HepG2 (cell line): ENCODE measurements at regions not wholly inside any gene's neighbourhood (a gene's known extent, or its start where the extent isn't known, plus 50 kb on each side); places are given as distances from the start of the nearest gene placed in this dataset.
A peak's percentile ranks its signal among the peaks of the same experiment; 100 is the strongest.

ENCODE experiments used
- ADNP ChIP-seq: sonication (generic); formaldehyde crosslinking; IDR thresholded peaks from 2 replicates; pipeline ENCODE4 v1.4.0; 2020; ENCODE audit warnings: missing genetic modification reagents
- HINFP ChIP-seq: sonication (generic); formaldehyde crosslinking; IDR thresholded peaks from 2 replicates; pipeline ENCODE4 v1.4.0; 2020; ENCODE audit warnings: low read depth, mild to moderate bottlenecking, missing genetic modification reagents
- HNRNPUL1 ChIP-seq: fragments of 200-400 bp; formaldehyde crosslinking; IDR thresholded peaks from 2 replicates; pipeline ENCODE4 v1.6.1; 2017; ENCODE audit warnings: low read depth, mild to moderate bottlenecking, low read length, moderate library complexity
- ISX ChIP-seq: sonication (generic); formaldehyde crosslinking; conservative IDR thresholded peaks from 2 replicates; pipeline ENCODE4 v1.5.0; 2020; ENCODE audit warnings: missing genetic modification reagents
- KLF16 ChIP-seq, 2 experiments: sonication (generic) in 1 of 2; formaldehyde crosslinking in 1 of 2; IDR thresholded peaks; 2 replicates each; pipeline versions ENCODE4 v1.6.1 to v1.8.0; 2016 to 2023; ENCODE audit warnings: missing genetic modification reagents in 2 of 2, missing compliant biosample characterization in 1 of 2
- NFYB ChIP-seq: sonication (generic); formaldehyde crosslinking; IDR thresholded peaks from 2 replicates; pipeline ENCODE4 v1.4.0; 2020; ENCODE audit warnings: missing genetic modification reagents
- RFX5 ChIP-seq: IDR thresholded peaks from 2 replicates; pipeline ENCODE4 v1.6.1; 2011; ENCODE audit warnings: low read depth, low read length, improper control_type of control experiment
- TAF15 ChIP-seq: fragments of 200-400 bp; formaldehyde crosslinking; IDR thresholded peaks from one replicate; pipeline ENCODE4 v1.6.1; 2018; ENCODE audit warnings: mild to moderate bottlenecking, low read depth, low read length; ENCODE audit not compliant: poor library complexity, severe bottlenecking
- TBX3 ChIP-seq: fragments of 450-650 bp; IDR thresholded peaks from 2 replicates; pipeline ENCODE4 v1.6.1; 2017; ENCODE audit warnings: antibody characterized with exemption, mild to moderate bottlenecking, inconsistent platforms, borderline replicate concordance
- TGIF2 ChIP-seq: IDR thresholded peaks from 2 replicates; pipeline ENCODE4 v1.6.1; 2016; ENCODE audit warnings: control low read depth, missing compliant biosample characterization
- THYN1 ChIP-seq: sonication (generic); formaldehyde crosslinking; IDR thresholded peaks from 2 replicates; pipeline ENCODE4 v1.8.1; 2023; ENCODE audit warnings: low read depth, mild to moderate bottlenecking, moderate library complexity, missing genetic modification reagents, borderline replicate concordance
- YY1 ChIP-seq: IDR thresholded peaks from 2 replicates; pipeline ENCODE4 v1.6.1; 2011; ENCODE audit warnings: low read length, low read depth, moderate library complexity, mild to moderate bottlenecking; ENCODE audit not compliant: insufficient read depth, insufficient replicate concordance
- ZBTB10 ChIP-seq: sonication (generic); formaldehyde crosslinking; IDR thresholded peaks from 2 replicates; pipeline ENCODE4 v1.4.0; 2020; ENCODE audit warnings: missing genetic modification reagents, borderline replicate concordance
- ZNF234 ChIP-seq: sonication (generic); formaldehyde crosslinking; conservative IDR thresholded peaks from 2 replicates; pipeline ENCODE4 v1.5.1; 2020; ENCODE audit warnings: mild to moderate bottlenecking, missing genetic modification reagents
- ZNF235 ChIP-seq: sonication (generic); formaldehyde crosslinking; IDR thresholded peaks from 2 replicates; pipeline ENCODE4 v1.8.1; 2023; ENCODE audit warnings: mild to moderate bottlenecking, missing genetic modification reagents, borderline replicate concordance
- ZNF256 ChIP-seq: sonication (generic); formaldehyde crosslinking; conservative IDR thresholded peaks from 2 replicates; pipeline ENCODE4 v1.4.0; 2020; ENCODE audit warnings: missing genetic modification reagents
- ZNF777 ChIP-seq: sonication (generic); formaldehyde crosslinking; IDR thresholded peaks from 2 replicates; pipeline ENCODE4 v1.4.0; 2020; ENCODE audit warnings: missing genetic modification reagents
- TF ChIP-seq, protein P1 (sequence below): IDR thresholded peaks from 2 replicates; pipeline ENCODE4 v1.4.0; 2020; ENCODE audit warnings: mild to moderate bottlenecking, missing genetic modification reagents
- TF ChIP-seq, protein P2 (sequence below): sonication (generic); formaldehyde crosslinking; IDR thresholded peaks from 2 replicates; pipeline ENCODE4 v1.5.1; 2020; ENCODE audit warnings: mild to moderate bottlenecking, missing genetic modification reagents, moderate library complexity

DNA sequence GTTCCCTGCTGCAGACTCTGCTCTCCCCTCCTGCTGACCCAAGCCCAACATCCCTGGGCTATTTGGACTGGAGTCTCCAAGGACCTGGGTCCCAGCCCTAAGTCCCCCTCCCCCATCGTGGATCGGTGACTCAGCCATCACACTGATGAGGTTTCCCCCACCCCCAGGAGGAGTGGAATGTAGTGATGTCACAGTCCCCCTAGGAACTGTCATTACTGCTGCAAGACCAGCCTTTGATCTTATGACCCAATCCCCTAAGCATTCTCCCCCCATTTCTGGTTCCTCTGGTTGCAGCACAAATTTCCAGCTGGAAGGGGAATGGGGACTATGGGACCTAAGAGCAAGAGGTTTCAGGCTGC is 63.4 kb upstream of the CSPG4 start (continued):
- TF ChIP-seq ZBTB10 (CRISPR knock-in tag) = no peak
- TF ChIP-seq THYN1 = no peak
- TF ChIP-seq YY1 = no peak
- TF ChIP-seq HINFP (CRISPR knock-in tag) = no peak
- no peak for TF ChIP-seq NFYB (CRISPR knock-in tag)
- TF ChIP-seq KLF16 (CRISPR knock-in tag; IDR thresholded peaks at IDR 0.05) = no peak
- no peak for TF ChIP-seq ZNF234 (CRISPR knock-in tag)
- TF ChIP-seq TBX3 = 0 out of 2 replicates have a peak, but pooled peaks have one; percentile 15
- TF ChIP-seq HNRNPUL1 = no peak
- TF ChIP-seq ZNF235 (CRISPR knock-in tag) = no peak
- 0 out of 2 replicates have a peak, but pooled peaks have one; percentile 30 for TF ChIP-seq TGIF2 (CRISPR knock-in tag)
- TF ChIP-seq ZNF256 (CRISPR knock-in tag) = no peak
- TF ChIP-seq, protein P1, sequence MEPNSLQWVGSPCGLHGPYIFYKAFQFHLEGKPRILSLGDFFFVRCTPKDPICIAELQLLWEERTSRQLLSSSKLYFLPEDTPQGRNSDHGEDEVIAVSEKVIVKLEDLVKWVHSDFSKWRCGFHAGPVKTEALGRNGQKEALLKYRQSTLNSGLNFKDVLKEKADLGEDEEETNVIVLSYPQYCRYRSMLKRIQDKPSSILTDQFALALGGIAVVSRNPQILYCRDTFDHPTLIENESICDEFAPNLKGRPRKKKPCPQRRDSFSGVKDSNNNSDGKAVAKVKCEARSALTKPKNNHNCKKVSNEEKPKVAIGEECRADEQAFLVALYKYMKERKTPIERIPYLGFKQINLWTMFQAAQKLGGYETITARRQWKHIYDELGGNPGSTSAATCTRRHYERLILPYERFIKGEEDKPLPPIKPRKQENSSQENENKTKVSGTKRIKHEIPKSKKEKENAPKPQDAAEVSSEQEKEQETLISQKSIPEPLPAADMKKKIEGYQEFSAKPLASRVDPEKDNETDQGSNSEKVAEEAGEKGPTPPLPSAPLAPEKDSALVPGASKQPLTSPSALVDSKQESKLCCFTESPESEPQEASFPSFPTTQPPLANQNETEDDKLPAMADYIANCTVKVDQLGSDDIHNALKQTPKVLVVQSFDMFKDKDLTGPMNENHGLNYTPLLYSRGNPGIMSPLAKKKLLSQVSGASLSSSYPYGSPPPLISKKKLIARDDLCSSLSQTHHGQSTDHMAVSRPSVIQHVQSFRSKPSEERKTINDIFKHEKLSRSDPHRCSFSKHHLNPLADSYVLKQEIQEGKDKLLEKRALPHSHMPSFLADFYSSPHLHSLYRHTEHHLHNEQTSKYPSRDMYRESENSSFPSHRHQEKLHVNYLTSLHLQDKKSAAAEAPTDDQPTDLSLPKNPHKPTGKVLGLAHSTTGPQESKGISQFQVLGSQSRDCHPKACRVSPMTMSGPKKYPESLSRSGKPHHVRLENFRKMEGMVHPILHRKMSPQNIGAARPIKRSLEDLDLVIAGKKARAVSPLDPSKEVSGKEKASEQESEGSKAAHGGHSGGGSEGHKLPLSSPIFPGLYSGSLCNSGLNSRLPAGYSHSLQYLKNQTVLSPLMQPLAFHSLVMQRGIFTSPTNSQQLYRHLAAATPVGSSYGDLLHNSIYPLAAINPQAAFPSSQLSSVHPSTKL (CRISPR knock-in tag) = peak; percentile 15; the same call in 1 of the 2 replicates
- TF ChIP-seq RFX5 = no peak
- TF ChIP-seq, protein P2, sequence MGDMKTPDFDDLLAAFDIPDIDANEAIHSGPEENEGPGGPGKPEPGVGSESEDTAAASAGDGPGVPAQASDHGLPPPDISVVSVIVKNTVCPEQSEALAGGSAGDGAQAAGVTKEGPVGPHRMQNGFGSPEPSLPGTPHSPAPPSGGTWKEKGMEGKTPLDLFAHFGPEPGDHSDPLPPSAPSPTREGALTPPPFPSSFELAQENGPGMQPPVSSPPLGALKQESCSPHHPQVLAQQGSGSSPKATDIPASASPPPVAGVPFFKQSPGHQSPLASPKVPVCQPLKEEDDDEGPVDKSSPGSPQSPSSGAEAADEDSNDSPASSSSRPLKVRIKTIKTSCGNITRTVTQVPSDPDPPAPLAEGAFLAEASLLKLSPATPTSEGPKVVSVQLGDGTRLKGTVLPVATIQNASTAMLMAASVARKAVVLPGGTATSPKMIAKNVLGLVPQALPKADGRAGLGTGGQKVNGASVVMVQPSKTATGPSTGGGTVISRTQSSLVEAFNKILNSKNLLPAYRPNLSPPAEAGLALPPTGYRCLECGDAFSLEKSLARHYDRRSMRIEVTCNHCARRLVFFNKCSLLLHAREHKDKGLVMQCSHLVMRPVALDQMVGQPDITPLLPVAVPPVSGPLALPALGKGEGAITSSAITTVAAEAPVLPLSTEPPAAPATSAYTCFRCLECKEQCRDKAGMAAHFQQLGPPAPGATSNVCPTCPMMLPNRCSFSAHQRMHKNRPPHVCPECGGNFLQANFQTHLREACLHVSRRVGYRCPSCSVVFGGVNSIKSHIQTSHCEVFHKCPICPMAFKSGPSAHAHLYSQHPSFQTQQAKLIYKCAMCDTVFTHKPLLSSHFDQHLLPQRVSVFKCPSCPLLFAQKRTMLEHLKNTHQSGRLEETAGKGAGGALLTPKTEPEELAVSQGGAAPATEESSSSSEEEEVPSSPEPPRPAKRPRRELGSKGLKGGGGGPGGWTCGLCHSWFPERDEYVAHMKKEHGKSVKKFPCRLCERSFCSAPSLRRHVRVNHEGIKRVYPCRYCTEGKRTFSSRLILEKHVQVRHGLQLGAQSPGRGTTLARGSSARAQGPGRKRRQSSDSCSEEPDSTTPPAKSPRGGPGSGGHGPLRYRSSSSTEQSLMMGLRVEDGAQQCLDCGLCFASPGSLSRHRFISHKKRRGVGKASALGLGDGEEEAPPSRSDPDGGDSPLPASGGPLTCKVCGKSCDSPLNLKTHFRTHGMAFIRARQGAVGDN (CRISPR knock-in tag) = peak; percentile 21; the same call in 1 of the 2 replicates
- no peak for TF ChIP-seq ZNF777
- TF ChIP-seq ISX (CRISPR knock-in tag) = no peak
- TF ChIP-seq TAF15 = no peak
- TF ChIP-seq ADNP (CRISPR knock-in tag) = no peak
